ENCODE measurements at regions not wholly inside any gene's neighbourhood (a gene's known extent, or its start where the extent isn't known, plus 50 kb on each side); places are given as distances from the start of the nearest gene placed in this dataset.

DNA sequence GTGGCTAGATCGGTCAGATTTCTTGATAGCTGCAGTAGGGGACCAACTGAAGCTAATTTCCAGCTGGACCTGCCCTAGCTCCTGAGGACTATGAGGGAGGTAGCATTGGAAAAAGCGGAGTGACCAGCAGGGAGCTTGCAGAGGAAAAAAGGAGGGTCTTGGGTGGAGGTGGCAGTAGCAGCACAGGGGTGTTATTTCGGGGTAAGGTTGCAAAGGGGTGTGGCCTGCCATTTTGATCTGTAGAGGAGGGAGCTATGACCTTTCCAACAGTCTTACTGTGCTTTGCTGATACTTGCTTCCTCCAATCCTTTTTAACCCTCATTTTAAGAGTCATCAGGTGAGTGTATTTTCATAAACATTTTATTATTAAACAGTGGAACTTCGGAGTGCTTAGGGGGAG is 83.8 kb upstream of the NRXN3 start:
- no peak overlapping the region for H4K8ac ChIP-seq (replicated peaks; ENCODE audit: insufficient read length, low read depth, low read length)

More for the DNA sequence above, 83.8 kb upstream of the NRXN3 start:
- no peak overlapping the region for H3T11ph ChIP-seq (ENCODE audit: low read length)
- no peak overlapping the region for H3K4me2 ChIP-seq (ENCODE audit: insufficient read depth, insufficient read length, low read length)
- H2BK20ac ChIP-seq (ENCODE audit: low read depth, low read length, poor library complexity, severe bottlenecking), result no peak overlapping the region
- H4K91ac ChIP-seq (ENCODE audit: insufficient read length, low read depth, low read length), result no peak overlapping the region
- H3K56ac ChIP-seq (ENCODE audit: insufficient read length, low read depth, low read length), result no peak overlapping the region
- H3K9me3 ChIP-seq (ENCODE audit: control insufficient read depth, low read depth, low read length), result no peaks in the 10 kb centered on the region
- H2AFZ ChIP-seq (ENCODE audit: low read length), result no peak overlapping the region
- no peak overlapping the region for H2BK5ac ChIP-seq (ENCODE audit: insufficient read length, low read length)
- Mint-ChIP-seq H3K27me3 (ENCODE audit: low read depth) (peaks cover 3% of the 10 kb centered on the region; the same call in 1 of the 2 replicates), H3K36me3 (ENCODE audit: insufficient read depth in 1 of 3, low read depth in 3 of 3) (no peaks in the 10 kb centered on the region), H3K9me3 (no peaks in the 10 kb centered on the region), H3K27ac (peak overlapping the region in 1 of 3 experiments; percentile 12; a peak in 2 of 7 replicates), H3K4me3 (no peak overlapping the region), H3K4me1 (peaks cover 13 to 14% of the 10 kb centered on the region in 2 experiments)
- no peak overlapping the region for H3K18ac ChIP-seq (ENCODE audit: insufficient read length, low read depth, low read length)
- H4K5ac ChIP-seq (ENCODE audit: insufficient read length, low read depth, low read length), result no peak overlapping the region
- WGBS (ENCODE audit: extremely low coverage, insufficient read length, low lambda C conversion rate), result no CpG with 5 or more reads among the region's 4 CpGs
- no peak overlapping the region for H3K9ac ChIP-seq (ENCODE audit: extremely low read depth, insufficient read length, low read length)
- H3K4ac ChIP-seq (ENCODE audit: low read depth, low read length), result no peak overlapping the region
- no peak overlapping the region; the same call in 1 of the 2 replicates for H3K14ac ChIP-seq (ENCODE audit: insufficient read depth, low read length)
- H2BK12ac ChIP-seq (ENCODE audit: insufficient read length, low read depth, low read length), result no peak overlapping the region
- no peaks in the 10 kb centered on the region for H3K79me2 ChIP-seq (ENCODE audit: insufficient read depth, low read length)
- H2BK120ac ChIP-seq (ENCODE audit: low read depth, low read length, poor library complexity, severe bottlenecking), result no peak overlapping the region
- no peaks in the 10 kb centered on the region for H3K4me1 ChIP-seq (ENCODE audit: insufficient read depth, low read length)
- no peaks in the 10 kb centered on the region for H4K20me1 ChIP-seq (ENCODE audit: control insufficient read depth, insufficient read depth, insufficient read length)
- H2AK5ac ChIP-seq (ENCODE audit: insufficient read length, low read length), result no peak overlapping the region
- no peaks in the 10 kb centered on the region for H3K23me2 ChIP-seq (ENCODE audit: insufficient read length, low read depth, low read length, poor library complexity, severe bottlenecking)
- no peak overlapping the region for H3K27ac ChIP-seq (ENCODE audit: insufficient read length, low read depth, low read length)
- DNase-seq, result no peak
- TF ChIP-seq, protein P1, sequence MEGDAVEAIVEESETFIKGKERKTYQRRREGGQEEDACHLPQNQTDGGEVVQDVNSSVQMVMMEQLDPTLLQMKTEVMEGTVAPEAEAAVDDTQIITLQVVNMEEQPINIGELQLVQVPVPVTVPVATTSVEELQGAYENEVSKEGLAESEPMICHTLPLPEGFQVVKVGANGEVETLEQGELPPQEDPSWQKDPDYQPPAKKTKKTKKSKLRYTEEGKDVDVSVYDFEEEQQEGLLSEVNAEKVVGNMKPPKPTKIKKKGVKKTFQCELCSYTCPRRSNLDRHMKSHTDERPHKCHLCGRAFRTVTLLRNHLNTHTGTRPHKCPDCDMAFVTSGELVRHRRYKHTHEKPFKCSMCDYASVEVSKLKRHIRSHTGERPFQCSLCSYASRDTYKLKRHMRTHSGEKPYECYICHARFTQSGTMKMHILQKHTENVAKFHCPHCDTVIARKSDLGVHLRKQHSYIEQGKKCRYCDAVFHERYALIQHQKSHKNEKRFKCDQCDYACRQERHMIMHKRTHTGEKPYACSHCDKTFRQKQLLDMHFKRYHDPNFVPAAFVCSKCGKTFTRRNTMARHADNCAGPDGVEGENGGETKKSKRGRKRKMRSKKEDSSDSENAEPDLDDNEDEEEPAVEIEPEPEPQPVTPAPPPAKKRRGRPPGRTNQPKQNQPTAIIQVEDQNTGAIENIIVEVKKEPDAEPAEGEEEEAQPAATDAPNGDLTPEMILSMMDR (conservative IDR thresholded peaks at IDR 0.05), result no peak
- H3K27me3 ChIP-seq (ENCODE audit: insufficient read depth, low read length), result no peaks in the 10 kb centered on the region
- no peak overlapping the region for H2BK15ac ChIP-seq (ENCODE audit: low read depth, low read length)
- H3K79me1 ChIP-seq (ENCODE audit: insufficient read depth, low read depth, low read length, poor library complexity, severe bottlenecking), result no peaks in the 10 kb centered on the region
- H3K23ac ChIP-seq (ENCODE audit: insufficient read length, low read depth, low read length), result no peak overlapping the region
